ENCODE measurements at regions not wholly inside any gene's neighbourhood (a gene's known extent, or its start where the extent isn't known, plus 50 kb on each side); places are given as distances from the start of the nearest gene placed in this dataset.

DNA sequence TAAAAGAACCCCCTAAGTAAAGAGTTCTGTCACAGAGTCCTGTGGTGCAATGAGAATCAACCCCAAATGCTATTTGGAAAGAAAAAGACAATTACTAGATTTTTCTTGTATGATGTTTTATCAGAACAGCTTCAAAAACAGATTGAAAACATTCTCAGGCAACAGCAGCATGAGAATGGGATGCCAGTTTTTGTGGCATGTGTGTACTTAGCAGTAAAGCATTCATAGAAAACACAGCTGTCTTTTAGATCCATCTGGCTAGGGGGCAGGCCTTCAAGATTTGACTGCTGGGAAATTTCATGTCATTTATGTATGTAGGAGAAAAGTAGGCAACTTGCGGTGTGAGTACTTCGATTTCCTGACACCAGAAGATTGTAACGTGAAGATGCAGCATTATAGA lies 170.5 kb upstream of the HTR2A start:
- H3K4me3 ChIP-seq (ENCODE audit: low read length) = no peak overlapping the region
- TF ChIP-seq ZNF274 (IDR thresholded peaks at IDR 0.05; ENCODE audit: low read depth, low read length) = no peak

DNA sequence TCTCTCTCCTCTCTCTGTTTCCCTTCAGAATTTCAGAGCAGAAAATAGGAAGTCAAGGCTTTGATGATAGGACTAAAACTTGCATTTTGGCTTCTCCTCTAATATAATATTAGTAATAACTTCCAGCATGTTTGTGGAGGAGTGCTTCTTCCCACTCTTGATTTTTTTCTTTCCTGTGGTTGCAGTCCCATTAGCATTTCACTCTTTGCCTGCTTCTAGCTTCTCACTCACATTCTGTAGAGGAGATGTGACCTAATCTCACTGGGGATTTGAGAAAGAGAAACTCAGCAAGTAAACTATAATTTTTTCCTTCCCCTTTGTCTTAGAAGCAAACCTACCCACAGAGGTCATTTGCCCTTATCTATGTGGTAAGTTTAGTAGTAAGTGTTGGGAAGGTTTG lies 169.4 kb upstream of the HTR2A start:
- TF ChIP-seq ZNF274 (IDR thresholded peaks at IDR 0.05; ENCODE audit: low read depth, low read length) = no peak
- no peak overlapping the region for H3K4me3 ChIP-seq (ENCODE audit: low read length)

DNA sequence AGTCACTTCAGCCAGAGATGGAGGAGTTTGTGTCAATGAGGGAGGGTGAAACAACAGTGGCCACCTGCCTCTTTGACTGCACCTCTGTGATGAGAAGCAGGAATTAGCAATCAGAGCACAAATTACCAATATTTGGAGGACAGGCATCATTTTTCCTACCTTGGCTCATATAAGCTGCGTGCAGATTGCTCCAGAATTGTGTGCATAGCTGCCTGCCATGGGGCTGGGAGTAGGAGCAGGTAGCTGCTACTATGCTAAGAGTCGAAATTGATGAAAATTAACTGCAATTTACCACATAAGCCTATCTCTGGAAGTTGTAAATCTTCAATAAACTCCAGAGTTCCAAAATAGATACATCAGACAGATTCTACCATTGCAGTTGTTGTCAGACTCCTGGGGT lies 167.5 kb upstream of the HTR2A start:
- TF ChIP-seq ZNF274 (IDR thresholded peaks at IDR 0.05; ENCODE audit: low read depth, low read length) = no peak
- H3K4me3 ChIP-seq (ENCODE audit: low read length) = no peak overlapping the region

DNA sequence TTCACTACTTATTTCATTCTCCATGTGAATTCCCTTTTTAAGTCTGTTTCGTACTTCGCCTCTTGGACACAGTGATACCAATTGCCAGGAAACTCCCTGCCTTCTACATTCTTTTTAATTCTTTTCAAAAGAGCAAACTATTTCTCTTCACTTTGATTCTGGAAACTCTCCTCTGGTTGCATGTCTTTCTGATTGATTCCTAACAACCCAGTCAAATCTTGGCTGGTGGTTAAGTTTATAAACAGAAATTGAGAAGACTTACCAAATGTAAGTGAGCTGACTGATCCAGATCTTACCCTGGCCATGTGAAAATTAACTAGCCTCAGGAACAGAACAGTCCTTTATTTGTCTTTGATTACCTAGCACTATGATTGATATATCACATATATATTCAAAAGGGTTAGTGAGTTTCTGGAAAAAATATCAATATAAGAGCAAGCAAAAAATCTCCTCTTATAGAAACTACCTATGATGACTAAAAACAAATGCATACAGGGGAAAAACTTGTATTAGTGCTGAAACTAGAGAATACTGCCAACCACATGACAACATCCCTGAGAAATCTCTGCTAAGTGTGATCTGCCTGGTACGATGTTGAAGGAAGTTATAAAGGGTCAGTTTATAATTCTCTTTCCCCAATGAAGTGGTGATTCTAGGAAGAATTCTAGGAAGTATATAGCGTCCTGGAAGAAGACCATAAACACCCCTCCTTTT lies 152.6 kb upstream of the HTR2A start:
- TF ChIP-seq ZNF274 (IDR thresholded peaks at IDR 0.05; ENCODE audit: low read depth, low read length) = no peak
- no peak overlapping the region for H3K4me3 ChIP-seq (ENCODE audit: low read length)

DNA sequence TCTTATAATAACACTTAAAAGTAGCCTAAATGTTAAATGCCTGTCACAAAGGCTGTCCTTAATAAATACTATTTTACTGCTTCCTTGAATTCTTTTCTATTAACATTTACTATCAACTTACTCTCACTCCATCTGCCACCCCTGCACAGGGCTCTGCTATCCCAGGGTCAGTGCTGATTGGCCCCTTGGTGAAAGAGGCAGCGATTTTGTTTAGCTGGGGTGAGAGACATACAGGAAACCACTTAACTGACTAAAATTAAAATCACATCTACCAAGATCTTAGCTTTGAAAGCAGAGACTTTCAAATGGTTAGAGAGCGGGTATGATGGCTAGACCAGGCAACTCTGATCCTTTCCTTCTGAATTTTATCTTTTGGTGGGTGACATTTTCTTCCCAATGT lies 149.9 kb upstream of the HTR2A start:
- no peak overlapping the region for H3K4me3 ChIP-seq (ENCODE audit: low read length)
- TF ChIP-seq ZNF274 (IDR thresholded peaks at IDR 0.05; ENCODE audit: low read depth, low read length) = no peak

DNA sequence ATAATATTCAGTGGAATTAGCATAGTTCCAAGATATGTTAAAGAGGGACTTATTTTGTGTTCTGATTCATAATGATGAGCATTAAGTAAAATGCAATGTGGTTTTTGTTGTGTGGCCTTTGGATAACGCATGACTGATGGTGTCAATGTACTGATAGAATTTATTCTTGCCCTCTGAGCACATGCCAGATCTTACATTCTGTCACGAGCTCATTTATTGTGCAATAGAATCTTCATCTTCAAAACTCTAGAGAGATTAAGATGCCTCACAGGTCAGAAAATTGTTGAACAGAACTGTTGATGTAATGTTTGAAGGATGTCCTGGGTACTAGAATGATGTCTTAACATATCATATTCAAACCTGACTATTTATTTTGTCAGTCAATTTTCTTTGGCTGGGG lies 148.0 kb upstream of the HTR2A start:
- TF ChIP-seq ZNF274 (IDR thresholded peaks at IDR 0.05; ENCODE audit: low read depth, low read length) = no peak
- no peak overlapping the region for H3K4me3 ChIP-seq (ENCODE audit: low read length)

DNA sequence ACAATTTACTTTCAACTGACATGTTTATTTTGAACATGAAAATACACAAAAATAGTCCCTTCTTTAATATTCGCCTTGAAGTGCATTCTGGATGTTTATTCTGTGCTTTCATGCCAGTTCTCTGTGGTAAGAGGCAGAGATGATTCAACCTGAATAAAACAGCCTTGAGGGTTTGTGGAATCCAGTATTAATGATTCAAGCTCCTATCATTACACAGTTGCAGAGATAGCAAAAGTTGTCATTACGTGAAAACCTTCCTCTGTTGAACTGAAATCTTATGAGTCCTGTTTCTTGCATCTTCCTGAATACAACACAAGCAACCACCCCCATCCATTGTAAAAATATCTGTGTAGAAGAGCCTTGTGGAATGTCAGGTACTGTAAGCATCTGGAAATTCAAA lies 142.3 kb upstream of the HTR2A start:
- no peak overlapping the region for H3K4me3 ChIP-seq (ENCODE audit: low read length)
- TF ChIP-seq ZNF274 (IDR thresholded peaks at IDR 0.05; ENCODE audit: low read depth, low read length) = no peak

DNA sequence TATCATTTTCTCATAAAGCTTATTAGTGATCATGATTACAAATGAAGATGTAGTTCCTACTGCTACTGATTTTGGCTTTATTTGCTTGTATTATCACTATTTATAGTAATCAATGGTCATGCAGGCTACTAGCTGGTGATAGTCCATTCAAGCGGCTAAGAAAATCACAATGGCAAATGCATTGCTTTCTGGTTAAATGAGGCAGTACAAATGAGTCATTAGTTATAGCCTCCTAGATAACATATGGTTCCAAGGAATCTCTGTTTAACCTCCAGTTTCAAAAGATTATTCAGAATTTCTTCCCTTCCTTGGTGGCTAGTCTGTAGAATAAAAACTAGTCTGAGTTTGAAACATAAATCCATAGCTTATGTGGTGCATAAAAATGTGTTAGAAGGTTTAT lies 141.3 kb upstream of the HTR2A start:
- no peak overlapping the region for H3K4me3 ChIP-seq (ENCODE audit: low read length)
- TF ChIP-seq ZNF274 (IDR thresholded peaks at IDR 0.05; ENCODE audit: low read depth, low read length) = no peak

DNA sequence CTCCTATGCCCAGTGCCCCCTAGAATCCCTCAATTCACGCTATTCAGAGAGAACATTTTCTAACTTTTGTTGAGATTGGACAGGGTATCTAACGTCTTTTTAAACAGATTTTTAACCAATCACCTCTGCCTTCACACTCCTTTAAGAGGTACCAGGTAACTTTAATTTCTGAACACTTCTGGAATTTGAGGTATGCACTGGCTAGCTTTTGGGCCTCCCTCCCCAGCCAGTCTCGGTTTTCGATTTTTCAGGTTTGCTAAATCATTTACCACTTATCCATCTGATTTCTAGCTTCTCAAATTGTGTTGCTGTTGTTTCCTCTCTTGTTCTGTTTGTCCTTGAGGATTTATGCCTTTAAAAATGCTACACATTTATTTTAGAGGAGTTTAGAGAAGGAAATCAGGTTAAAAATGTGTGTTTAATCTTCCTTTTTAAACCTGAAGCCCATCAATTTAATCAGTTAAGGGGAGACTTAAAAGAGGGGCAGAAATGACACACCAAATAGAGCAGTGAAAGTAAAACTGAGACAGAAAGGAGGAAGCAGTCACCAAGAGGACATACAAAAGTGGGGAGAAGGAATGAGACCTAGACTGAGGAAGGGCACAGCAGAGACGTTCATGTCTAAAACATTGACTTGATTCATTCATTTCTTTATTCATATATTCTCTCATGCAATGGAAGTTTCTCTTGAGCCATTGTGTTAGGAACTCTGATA lies 139.6 kb upstream of the HTR2A start:
- no peak for TF ChIP-seq ZNF274 (IDR thresholded peaks at IDR 0.05; ENCODE audit: low read depth, low read length)
- H3K4me3 ChIP-seq (ENCODE audit: low read length) = no peak overlapping the region

DNA sequence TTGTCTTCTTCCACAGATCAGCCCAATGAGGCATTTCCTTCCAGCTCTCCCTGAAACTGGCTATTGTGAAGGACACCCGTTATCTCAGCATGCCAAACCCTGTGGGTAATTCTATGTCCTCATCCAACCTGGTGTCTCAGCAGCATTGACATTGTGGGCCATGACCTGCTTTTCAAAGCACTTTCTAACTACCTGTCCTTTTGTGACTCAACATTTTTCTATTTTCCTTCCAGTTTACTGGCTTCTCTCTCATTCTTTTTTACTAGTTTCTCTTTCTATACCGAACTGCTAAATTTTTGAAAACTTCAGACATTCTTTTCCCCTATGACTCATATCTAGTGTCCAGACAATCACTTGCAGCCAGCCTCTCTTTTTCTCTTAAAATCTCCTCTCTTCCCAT lies 136.4 kb upstream of the HTR2A start:
- TF ChIP-seq ZNF274 (IDR thresholded peaks at IDR 0.05; ENCODE audit: low read depth, low read length) = no peak
- no peak overlapping the region for H3K4me3 ChIP-seq (ENCODE audit: low read length)

DNA sequence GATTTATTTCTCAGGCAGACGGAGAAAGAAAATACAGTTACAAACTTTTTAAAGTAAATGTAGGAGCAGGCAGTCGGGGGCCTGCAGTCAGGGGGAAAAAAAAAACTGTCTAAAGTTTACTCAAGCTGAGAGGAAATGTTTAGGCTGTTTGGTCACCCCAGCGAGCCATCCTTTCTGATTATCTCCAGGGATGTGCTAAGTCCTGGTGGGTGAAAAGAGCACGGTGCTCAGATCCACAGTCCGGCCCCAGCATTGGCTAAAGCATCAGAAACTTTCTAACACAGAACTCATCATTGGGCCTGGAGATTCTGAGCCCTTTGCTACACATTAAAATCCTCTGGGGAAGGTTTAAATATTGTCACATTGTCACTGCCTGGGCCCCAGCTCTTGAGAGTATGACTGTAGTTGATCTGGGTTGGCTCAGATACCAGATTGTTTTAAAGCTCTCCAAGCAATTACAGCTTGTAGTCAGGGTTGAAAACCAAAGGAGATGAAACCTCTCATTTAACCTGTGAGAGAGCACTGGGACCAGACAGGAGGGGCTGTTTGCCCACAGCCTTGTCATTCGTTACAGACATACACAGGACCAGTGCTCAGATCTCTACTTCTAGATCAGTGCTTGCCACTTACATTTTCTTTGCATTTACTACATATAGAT lies 131.1 kb upstream of the HTR2A start:
- H3K4me3 ChIP-seq (ENCODE audit: low read length) = no peak overlapping the region
- TF ChIP-seq ZNF274 (IDR thresholded peaks at IDR 0.05; ENCODE audit: low read depth, low read length) = no peak

DNA sequence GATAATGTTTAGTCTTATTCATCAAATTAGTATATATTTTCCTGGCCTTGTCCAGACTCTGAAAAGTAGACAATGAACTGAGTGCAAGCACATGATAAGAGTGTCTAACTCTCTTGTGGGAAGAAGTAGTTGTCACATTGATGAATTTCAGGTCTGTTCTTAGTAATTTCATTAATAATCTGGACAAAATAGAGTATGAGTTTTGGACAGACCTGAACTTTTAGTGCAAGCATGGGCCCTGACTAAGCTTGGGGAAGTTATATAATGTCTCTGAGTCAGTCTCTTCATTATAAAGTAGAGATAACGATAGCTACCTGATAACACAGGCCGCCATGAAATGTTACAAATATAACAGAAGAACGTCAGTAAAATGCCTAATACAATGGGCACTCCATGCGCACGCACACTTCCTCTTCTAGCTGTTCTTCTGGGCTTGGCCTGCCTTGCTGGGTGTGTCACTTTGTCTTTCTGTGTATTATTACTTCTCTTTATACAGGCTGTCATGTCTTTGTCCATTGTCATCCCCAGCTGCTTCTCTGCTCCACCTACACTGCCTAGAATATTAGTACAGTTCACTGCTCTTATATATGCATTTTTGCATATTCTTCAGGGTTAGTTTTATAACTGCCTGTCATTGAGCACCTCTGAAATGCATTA lies 129.1 kb upstream of the HTR2A start:
- TF ChIP-seq ZNF274 (IDR thresholded peaks at IDR 0.05; ENCODE audit: low read depth, low read length) = no peak
- no peak overlapping the region for H3K4me3 ChIP-seq (ENCODE audit: low read length)

DNA sequence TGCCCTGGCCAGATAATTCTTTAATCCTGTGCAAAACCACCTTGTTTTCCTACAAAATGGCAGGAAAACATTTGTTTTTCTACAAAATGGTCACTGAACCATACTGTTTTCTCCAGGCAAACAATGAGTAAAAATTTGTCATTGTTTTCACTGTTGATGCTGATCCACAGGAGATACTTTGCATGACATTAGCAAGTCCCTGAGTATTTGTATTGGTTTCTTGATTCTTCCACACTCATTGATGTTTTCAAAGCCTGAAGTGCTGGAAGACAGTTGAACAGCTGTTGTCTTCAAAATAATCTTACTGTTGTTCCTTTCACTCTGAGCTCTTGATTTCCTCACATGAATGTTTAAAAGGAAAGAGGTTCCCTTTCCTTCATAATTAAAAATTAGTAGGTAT lies 123.1 kb upstream of the HTR2A start:
- no peak for TF ChIP-seq ZNF274 (IDR thresholded peaks at IDR 0.05; ENCODE audit: low read depth, low read length)
- no peak overlapping the region for H3K4me3 ChIP-seq (ENCODE audit: low read length)

DNA sequence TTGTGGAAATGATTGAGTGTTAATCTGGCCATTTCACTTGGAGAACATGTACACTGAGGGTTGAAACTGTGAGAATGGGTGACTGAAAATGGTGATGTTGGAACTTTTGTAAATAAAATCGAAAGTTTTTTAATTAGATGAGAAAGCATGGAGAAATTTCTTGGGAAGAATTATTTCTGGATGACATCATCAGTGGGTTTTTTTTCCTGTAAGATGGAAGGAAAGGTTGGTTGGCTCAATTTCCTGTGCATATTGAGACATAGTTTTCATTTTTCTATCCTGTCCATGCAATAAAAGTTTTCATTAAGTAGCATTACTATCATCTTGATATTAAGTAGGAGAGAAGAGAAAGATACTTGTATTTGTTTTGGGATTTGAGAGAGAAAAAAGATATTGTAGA lies 120.6 kb upstream of the HTR2A start:
- no peak overlapping the region for H3K4me3 ChIP-seq (ENCODE audit: low read length)
- no peak for TF ChIP-seq ZNF274 (IDR thresholded peaks at IDR 0.05; ENCODE audit: low read depth, low read length)

DNA sequence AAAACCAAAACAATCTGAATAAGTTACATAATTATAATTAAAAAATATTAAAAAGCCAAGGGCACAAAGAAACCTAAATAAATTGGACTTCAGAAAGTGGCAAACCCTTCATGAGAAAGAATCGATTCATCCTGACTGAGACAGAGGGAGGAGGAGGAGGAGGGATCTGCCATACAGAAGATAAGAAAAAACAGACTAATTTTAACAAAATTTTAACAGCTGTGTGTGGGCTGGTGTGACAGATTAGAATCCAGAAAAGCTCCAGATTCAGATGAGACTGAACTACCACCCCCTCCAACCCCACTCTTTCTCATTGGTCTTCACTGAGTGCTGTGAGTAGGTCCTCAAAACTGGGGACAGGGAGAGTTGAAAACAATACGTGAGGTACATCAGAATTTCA lies 111.5 kb upstream of the HTR2A start:
- no peak overlapping the region for H3K4me3 ChIP-seq (ENCODE audit: low read length)
- TF ChIP-seq ZNF274 (IDR thresholded peaks at IDR 0.05; ENCODE audit: low read depth, low read length) = no peak

Data from GM08714 (cell line).